ENCODE measurements at regions not wholly inside any gene's neighbourhood (a gene's known extent, or its start where the extent isn't known, plus 50 kb on each side); places are given as distances from the start of the nearest gene placed in this dataset.

DNA sequence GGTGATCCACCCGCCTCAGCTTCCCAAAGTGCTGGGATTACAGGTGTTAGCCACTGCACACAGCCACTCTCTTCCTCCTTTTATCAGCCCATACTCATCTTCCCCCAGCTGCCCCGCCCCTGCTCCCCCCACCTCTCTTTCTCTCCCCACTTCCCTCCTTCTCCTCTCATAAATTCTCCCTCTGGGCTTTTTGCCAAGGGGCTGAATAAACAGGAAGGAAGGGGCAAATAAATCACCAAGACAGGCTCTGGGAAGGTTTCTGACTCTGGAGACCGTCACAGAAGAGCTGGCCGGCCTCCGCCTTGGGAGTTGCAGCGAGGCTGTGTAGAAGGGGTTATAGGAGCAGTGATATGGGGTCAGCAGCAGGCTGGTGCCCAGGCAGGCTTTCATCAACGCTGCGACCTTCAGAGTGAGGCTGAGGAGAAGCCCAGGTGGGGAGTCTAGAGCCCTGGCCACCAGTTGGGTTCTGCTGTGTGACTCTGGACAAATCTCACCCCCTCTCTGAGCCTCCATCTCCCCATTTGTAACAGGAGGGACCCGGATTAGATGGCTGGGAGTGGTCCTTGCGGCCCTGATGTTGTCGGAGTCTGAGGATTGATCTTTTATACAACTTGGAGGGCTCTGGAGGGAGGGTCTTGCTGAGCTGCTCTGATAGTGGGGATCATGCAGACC lies 62.6 kb upstream of the RASD2 start:
- Mint-ChIP-seq H3K27me3 (ENCODE audit: low read depth in 3 of 3) (peaks cover 30 to 61% (median 30%) of the 10 kb centered on the region in 3 donors), H3K27ac (peak overlapping the region in 4 of 7 donors; percentile 51 to 79 (median 57)), H3K4me3 (peak overlapping the region in 1 of 2 donors; percentile 68), H3K36me3 (no peaks in the 10 kb centered on the region), H3K4me1 (peaks cover 44% of the 10 kb centered on the region), H3K9me3 (peaks cover 0 to 7% (median 1%) of the 10 kb centered on the region in 7 donors)
- TF ChIP-seq, protein P1, sequence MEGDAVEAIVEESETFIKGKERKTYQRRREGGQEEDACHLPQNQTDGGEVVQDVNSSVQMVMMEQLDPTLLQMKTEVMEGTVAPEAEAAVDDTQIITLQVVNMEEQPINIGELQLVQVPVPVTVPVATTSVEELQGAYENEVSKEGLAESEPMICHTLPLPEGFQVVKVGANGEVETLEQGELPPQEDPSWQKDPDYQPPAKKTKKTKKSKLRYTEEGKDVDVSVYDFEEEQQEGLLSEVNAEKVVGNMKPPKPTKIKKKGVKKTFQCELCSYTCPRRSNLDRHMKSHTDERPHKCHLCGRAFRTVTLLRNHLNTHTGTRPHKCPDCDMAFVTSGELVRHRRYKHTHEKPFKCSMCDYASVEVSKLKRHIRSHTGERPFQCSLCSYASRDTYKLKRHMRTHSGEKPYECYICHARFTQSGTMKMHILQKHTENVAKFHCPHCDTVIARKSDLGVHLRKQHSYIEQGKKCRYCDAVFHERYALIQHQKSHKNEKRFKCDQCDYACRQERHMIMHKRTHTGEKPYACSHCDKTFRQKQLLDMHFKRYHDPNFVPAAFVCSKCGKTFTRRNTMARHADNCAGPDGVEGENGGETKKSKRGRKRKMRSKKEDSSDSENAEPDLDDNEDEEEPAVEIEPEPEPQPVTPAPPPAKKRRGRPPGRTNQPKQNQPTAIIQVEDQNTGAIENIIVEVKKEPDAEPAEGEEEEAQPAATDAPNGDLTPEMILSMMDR (IDR thresholded peaks at IDR 0.05), result no peak
- Histone ChIP-seq H4K20me1 (ENCODE audit: insufficient read depth, low read length) (no peaks in the 10 kb centered on the region), H3K36me3 (replicated peaks in 1 of 2; ENCODE audit: control insufficient read depth in 1 of 2, insufficient read depth in 2 of 2, low read length in 2 of 2) (no peaks in the 10 kb centered on the region), H3K4me1 (ENCODE audit: control insufficient read depth in 1 of 2, insufficient read depth in 2 of 2, low read length in 2 of 2) (peaks cover 26 to 31% of the 10 kb centered on the region in 2 donors), H3K9ac (ENCODE audit: insufficient read depth, low read length, poor library complexity, severe bottlenecking) (no peak overlapping the region), H3K4me2 (replicated peaks; ENCODE audit: extremely low read depth, low read length, poor library complexity, severe bottlenecking) (peak overlapping the region; percentile 33), H3K79me2 (ENCODE audit: insufficient read depth, low read length) (no peaks in the 10 kb centered on the region), H3K9me3 (replicated peaks in 1 of 2; ENCODE audit: control insufficient read depth in 1 of 2, insufficient read depth in 1 of 2, low read length in 2 of 2) (peaks cover 0 to 3% of the 10 kb centered on the region in 2 donors), H2AFZ (ENCODE audit: insufficient read depth, low read depth, low read length, poor library complexity, severe bottlenecking) (no peak overlapping the region), H3K27me3 (ENCODE audit: control insufficient read depth in 2 of 2, insufficient read depth in 2 of 2, low read length in 2 of 2) (peaks cover 0 to 7% of the 10 kb centered on the region in 2 donors), H3K4me3 (replicated peaks in 1 of 3; ENCODE audit: low read depth in 2 of 3, low read length in 3 of 3) (peak overlapping the region in 1 of 3 experiments; percentile 35), H3K27ac (ENCODE audit: low read depth in 1 of 2, low read length in 2 of 2) (no peak overlapping the region)
- DNase-seq, result peak; percentile 67 to 82 (median 70)
- intact Hi-C loops (cut with micrococcal nuclease), result no loop called here
- 0% methylated on average over 5 of the region's 11 CpGs for WGBS (ENCODE audit: insufficient coverage)

GRCh38 chr22:35478633-35479107 lies 62.0 kb upstream of the RASD2 start:
- H3K4me2 ChIP-seq (replicated peaks; ENCODE audit: extremely low read depth, low read length, poor library complexity, severe bottlenecking), result no peak overlapping the region
- DNase-seq, result no peak
- no peak overlapping the region for H3K27ac ChIP-seq (ENCODE audit: low read depth in 1 of 2, low read length in 2 of 2)
- intact Hi-C loops (cut with micrococcal nuclease), result no loop called here
- peaks cover 26 to 31% of the 10 kb centered on the region in 2 donors for H3K4me1 ChIP-seq (ENCODE audit: control insufficient read depth in 1 of 2, insufficient read depth in 2 of 2, low read length in 2 of 2)
- no peak overlapping the region for H3K9ac ChIP-seq (ENCODE audit: insufficient read depth, low read length, poor library complexity, severe bottlenecking)
- peaks cover 44% of the 10 kb centered on the region for H3K4me1 Mint-ChIP-seq
- H3K9me3 Mint-ChIP-seq, result peaks cover 0 to 7% (median 1%) of the 10 kb centered on the region in 7 donors
- no peaks in the 10 kb centered on the region for H3K36me3 ChIP-seq (replicated peaks in 1 of 2; ENCODE audit: control insufficient read depth in 1 of 2, insufficient read depth in 2 of 2, low read length in 2 of 2)
- H2AFZ ChIP-seq (ENCODE audit: insufficient read depth, low read depth, low read length, poor library complexity, severe bottlenecking), result no peak overlapping the region
- TF ChIP-seq, protein P1 (IDR thresholded peaks at IDR 0.05), result no peak
- no peak overlapping the region for H3K4me3 ChIP-seq (replicated peaks in 1 of 3; ENCODE audit: low read depth in 2 of 3, low read length in 3 of 3)
- H4K20me1 ChIP-seq (ENCODE audit: insufficient read depth, low read length), result no peaks in the 10 kb centered on the region
- 31% methylated on average over 3 of the region's 9 CpGs for WGBS (ENCODE audit: insufficient coverage)
- peaks cover 0 to 3% of the 10 kb centered on the region in 2 donors for H3K9me3 ChIP-seq (replicated peaks in 1 of 2; ENCODE audit: control insufficient read depth in 1 of 2, insufficient read depth in 1 of 2, low read length in 2 of 2)
- H3K79me2 ChIP-seq (ENCODE audit: insufficient read depth, low read length), result no peaks in the 10 kb centered on the region
- no peaks in the 10 kb centered on the region for H3K36me3 Mint-ChIP-seq
- peak overlapping the region in 1 of 2 donors; percentile 56 for H3K4me3 Mint-ChIP-seq
- peaks cover 30 to 61% (median 32%) of the 10 kb centered on the region in 3 donors for H3K27me3 Mint-ChIP-seq (ENCODE audit: low read depth in 3 of 3)
- peaks cover 0 to 7% of the 10 kb centered on the region in 2 donors for H3K27me3 ChIP-seq (ENCODE audit: control insufficient read depth in 2 of 2, insufficient read depth in 2 of 2, low read length in 2 of 2)
- H3K27ac Mint-ChIP-seq, result peak overlapping the region in 2 of 7 donors; percentile 9 to 50

All from CD14-positive monocyte (primary cell).